ENCODE measurements at regions not wholly inside any gene's neighbourhood (a gene's known extent, or its start where the extent isn't known, plus 50 kb on each side); places are given as distances from the start of the nearest gene placed in this dataset.
"Not testable (repeated sequence)": the region's sequence is repeated elsewhere in the genome, so short reads cannot be mapped to it uniquely, and the experiment has no call there.

DNA sequence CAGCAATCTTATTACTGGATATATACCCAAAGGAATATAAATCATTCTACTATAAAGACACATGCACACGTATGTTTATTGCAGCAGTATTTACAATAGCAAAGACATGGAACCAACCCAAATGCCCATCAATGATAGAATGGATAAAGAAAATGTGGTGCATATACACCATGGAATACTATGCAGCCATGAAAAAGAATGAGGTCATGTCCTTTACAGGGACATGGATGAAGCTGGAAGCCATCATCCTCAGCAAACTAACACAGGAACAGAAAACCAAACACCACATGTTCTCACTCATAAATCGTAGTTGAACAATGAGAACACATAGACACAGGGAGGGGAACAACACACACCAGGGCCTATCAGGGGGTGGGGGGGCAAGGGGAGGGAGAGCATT is 353.9 kb upstream of the ATP10A start:
- H3K9me3 Mint-ChIP-seq; DNase-seq (ENCODE audit: low spot score); H3K4me1 Mint-ChIP-seq (ENCODE audit: low read depth in 2 of 2); H3K27ac Mint-ChIP-seq; H3K27me3 Mint-ChIP-seq; H3K36me3 Mint-ChIP-seq; ATAC-seq; H3K4me3 Mint-ChIP-seq: not testable (repeated sequence)

DNA sequence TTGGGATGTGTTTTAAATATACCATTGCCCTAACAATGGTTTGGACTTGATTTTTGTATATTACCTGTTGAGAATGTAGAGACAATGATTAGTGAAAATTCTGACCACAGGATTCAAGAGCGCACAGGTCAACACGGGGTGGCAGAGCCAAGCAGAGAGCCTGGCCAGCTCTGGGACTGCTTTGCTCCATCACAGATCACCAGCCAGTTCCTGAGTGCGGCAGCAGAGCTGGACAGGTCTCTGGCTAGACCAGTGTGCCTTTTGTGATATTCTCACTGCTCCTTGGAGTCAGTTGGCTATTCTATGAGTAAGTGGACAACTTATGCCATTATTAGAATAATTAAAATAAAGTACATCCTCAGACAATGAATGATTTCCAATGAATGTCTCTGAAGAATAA is 351.2 kb upstream of the ATP10A start:
- peaks cover 4% of the 10 kb centered on the region for H3K9me3 Mint-ChIP-seq
- no peak overlapping the region for H3K4me3 Mint-ChIP-seq
- H3K27ac Mint-ChIP-seq, result no peak overlapping the region
- no peaks in the 10 kb centered on the region for H3K36me3 Mint-ChIP-seq
- ATAC-seq, result no peak
- no peaks in the 10 kb centered on the region for H3K27me3 Mint-ChIP-seq
- DNase-seq (ENCODE audit: low spot score), result no peak
- H3K4me1 Mint-ChIP-seq (ENCODE audit: low read depth in 2 of 2), result no peaks in the 10 kb centered on the region

DNA sequence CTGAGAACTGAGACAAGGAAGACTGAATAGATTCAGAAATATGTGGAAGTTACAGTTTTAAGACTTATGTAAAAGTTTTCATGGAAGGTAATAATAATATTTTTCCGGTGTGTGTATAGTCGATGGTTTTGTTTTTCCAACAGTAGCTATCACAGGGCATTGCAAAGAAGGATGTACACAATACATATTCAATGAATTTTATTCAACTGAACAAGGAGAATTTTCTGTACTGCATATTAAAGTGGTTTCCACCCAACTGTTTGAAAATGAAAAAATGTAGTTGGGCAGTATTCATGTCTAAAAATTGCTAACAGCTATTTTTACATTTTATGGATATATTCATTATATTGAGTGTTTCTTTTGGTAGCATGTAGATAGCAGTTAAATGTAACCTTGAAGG is 350.3 kb upstream of the ATP10A start:
- H3K4me1 Mint-ChIP-seq (ENCODE audit: low read depth in 2 of 2), result no peaks in the 10 kb centered on the region
- peaks cover 4% of the 10 kb centered on the region for H3K9me3 Mint-ChIP-seq
- DNase-seq (ENCODE audit: low spot score), result no peak
- no peak overlapping the region for H3K27ac Mint-ChIP-seq
- no peaks in the 10 kb centered on the region for H3K27me3 Mint-ChIP-seq
- no peaks in the 10 kb centered on the region for H3K36me3 Mint-ChIP-seq
- H3K4me3 Mint-ChIP-seq, result no peak overlapping the region
- no peak for ATAC-seq

DNA sequence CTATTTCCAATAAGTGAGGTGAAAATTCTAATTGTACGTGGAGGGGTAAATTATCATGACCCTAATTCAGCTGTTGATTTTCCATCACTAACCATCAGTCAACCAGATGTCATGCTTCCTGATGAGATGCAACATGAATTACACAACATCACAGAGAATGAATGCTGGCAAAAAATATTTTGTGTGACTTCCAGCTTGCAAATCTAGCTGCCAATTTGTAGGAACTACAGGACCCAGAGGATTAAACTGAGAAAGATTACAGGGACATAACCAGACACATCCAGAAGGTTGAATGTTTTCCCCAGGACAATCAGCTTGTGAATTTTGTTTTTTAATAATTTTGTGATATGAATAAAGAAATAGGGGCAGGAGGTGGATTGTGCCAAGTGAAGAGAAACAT is 349.0 kb upstream of the ATP10A start:
- no peak for ATAC-seq
- Mint-ChIP-seq H3K4me3 (no peak overlapping the region), H3K27me3 (no peaks in the 10 kb centered on the region), H3K36me3 (no peaks in the 10 kb centered on the region), H3K9me3 (peaks cover 4% of the 10 kb centered on the region), H3K27ac (no peak overlapping the region), H3K4me1 (ENCODE audit: low read depth in 2 of 2) (no peaks in the 10 kb centered on the region)
- no peak for DNase-seq (ENCODE audit: low spot score)

DNA sequence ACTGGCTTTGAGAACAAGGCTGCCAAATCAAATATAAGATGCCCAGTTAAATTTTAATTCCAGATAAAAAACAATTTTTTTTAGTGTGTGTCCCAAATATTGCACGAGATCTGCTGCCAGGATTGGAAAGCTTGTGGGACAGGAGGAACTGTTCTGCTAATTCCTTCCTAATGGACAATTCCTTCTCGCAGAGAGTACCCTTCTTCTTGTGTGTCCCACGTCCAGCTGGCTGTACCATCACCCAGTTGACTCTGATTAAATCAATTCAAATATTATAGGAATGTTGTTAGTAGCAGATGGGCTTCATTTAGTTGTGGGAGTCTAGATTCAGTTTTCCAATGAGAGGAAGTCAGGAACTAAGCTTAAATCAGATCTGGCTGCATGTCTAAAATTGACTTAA is 347.9 kb upstream of the ATP10A start:
- Mint-ChIP-seq H3K4me3 (no peak overlapping the region), H3K27ac (no peak overlapping the region), H3K4me1 (ENCODE audit: low read depth in 2 of 2) (no peaks in the 10 kb centered on the region), H3K9me3 (no peaks in the 10 kb centered on the region), H3K27me3 (no peaks in the 10 kb centered on the region), H3K36me3 (no peaks in the 10 kb centered on the region)
- DNase-seq (ENCODE audit: low spot score) (no peak), ATAC-seq (no peak)

DNA sequence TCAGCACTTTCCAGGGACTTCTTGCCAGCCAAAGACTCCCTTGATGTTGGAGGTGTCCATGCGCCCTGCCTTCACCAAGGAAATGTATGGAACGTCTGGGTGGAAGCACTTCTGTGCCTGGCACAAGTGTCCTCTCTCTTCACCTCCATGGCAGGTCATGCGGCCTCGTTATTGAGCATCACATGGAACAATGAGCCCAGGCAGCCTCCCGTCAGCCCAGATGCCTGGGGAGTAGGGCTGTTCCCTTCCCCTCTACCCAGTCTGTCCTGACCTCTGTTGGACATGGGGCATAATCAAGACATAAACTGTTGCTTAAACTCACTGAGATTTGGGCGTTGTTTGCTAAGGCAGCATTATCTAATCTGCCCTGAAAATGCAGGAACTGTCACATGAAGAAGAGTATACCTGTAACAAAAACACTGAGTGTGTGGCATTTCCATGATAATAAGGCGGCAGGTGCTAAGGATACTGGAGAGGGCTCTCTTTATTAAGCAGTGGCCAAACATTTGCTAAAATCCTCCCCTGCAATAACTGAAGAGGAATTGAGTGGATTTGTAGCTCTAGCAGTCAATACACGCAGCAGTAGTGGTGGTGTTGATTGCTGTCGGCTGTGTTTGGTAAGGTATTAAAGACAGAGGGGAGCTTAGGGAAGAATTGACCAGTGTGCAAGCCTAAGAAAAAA is 338.2 kb upstream of the ATP10A start:
- Mint-ChIP-seq H3K36me3 (no peaks in the 10 kb centered on the region), H3K9me3 (peaks cover 3% of the 10 kb centered on the region), H3K27me3 (peaks cover 0 to 3% of the 10 kb centered on the region in 2 donors), H3K4me3 (no peak overlapping the region), H3K4me1 (ENCODE audit: low read depth in 2 of 2) (no peaks in the 10 kb centered on the region), H3K27ac (no peak overlapping the region)
- no peak for ATAC-seq
- no peak for DNase-seq (ENCODE audit: low spot score)

DNA sequence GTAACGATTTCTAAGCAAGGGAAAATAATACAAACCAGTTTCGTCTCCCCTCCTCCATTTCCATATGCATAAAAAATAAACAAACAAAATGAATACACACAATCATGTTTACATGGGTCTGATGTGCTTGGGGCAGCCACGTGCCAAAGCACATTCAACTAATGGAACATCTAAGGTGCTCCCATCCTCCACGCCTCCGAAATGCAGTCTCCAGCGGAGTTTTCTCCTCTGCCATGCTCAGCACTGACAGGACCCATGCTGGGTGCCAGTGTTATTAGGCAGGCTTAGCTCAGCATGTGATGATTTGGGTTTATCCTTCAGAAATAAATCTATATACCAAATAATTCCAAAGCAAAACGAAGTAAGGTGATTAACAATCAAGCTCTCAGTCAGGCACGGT is 337.3 kb upstream of the ATP10A start:
- DNase-seq (ENCODE audit: low spot score) (no peak), ATAC-seq (no peak)
- Mint-ChIP-seq H3K36me3 (no peaks in the 10 kb centered on the region), H3K27ac (no peak overlapping the region), H3K9me3 (peaks cover 3% of the 10 kb centered on the region), H3K4me3 (no peak overlapping the region), H3K27me3 (peaks cover 0 to 3% of the 10 kb centered on the region in 2 donors), H3K4me1 (ENCODE audit: low read depth in 2 of 2) (no peaks in the 10 kb centered on the region)

DNA sequence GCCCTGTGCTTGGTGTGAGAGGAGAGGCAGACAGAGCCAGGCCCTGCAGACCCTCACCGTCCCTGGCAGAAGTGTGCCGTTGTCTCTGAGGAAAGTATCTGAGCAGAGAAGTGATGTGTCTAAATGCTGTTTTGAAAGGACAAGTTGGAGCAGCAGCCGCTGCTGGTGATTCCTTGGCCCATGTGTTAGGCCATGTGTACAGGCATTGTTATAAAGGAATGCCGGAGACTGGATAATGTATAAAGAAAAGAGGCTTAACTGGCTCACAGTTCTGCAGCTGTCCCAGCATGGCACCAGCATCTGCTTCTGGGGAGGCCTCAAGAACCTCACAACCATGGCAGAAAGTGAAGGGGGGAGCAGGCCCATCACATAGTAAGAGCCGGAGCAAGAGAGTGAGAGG is 334.6 kb upstream of the ATP10A start:
- no peaks in the 10 kb centered on the region for H3K9me3 Mint-ChIP-seq

DNA sequence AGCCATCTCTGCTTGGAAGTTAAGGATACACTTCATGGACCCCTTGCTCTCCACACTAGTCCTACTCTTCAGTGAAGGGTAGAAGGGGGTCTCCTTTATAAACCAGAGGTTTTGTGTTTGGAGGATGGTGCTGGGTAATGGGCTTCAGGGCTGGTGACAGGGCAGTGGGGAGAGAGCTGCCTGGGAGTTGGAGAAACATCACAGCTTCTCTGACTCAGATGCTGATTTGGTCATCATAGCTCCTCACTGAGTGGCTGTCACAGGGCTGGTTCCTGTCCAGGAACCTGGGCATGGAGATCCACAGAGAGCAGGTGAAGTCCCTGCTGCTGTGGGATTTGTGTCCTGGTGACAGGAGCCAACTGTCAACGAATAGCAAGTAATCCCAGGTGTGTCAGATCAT is 333.9 kb upstream of the ATP10A start:
- Mint-ChIP-seq H3K36me3 (no peaks in the 10 kb centered on the region), H3K4me3 (no peak overlapping the region), H3K27me3 (peaks cover 0 to 3% of the 10 kb centered on the region in 2 donors), H3K9me3 (no peaks in the 10 kb centered on the region), H3K4me1 (ENCODE audit: low read depth in 2 of 2) (no peaks in the 10 kb centered on the region), H3K27ac (no peak overlapping the region)
- no peak for ATAC-seq
- DNase-seq (ENCODE audit: low spot score), result no peak

More for the DNA sequence above, 334.6 kb upstream of the ATP10A start:
- no peak for ATAC-seq
- no peak overlapping the region for H3K27ac Mint-ChIP-seq
- H3K36me3 Mint-ChIP-seq, result no peaks in the 10 kb centered on the region
- no peak overlapping the region for H3K4me3 Mint-ChIP-seq
- H3K4me1 Mint-ChIP-seq (ENCODE audit: low read depth in 2 of 2), result no peaks in the 10 kb centered on the region
- no peak for DNase-seq (ENCODE audit: low spot score)
- peaks cover 0 to 3% of the 10 kb centered on the region in 2 donors for H3K27me3 Mint-ChIP-seq

DNA sequence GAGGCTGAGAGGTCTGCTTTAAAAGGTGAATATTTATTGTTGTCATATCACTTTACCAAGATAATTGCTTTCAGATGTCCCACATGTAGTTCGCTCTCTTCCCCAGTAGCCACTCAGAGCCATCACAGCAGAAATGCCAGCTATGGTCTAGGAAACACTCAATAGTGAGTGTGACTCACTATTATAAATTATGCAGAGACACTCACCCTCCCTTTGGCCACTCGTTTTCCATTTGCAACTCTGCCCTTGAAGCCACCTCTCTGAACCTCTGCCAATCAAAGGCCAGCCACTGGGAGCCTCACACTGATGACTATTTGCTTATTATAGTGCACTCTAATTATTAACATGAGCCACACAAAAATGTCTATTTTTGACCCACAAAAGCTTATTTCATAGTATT is 328.1 kb upstream of the ATP10A start:
- H3K9me3 Mint-ChIP-seq, result peaks cover 2% of the 10 kb centered on the region
- no peak overlapping the region for H3K27ac Mint-ChIP-seq
- H3K36me3 Mint-ChIP-seq, result no peaks in the 10 kb centered on the region
- DNase-seq (ENCODE audit: low spot score) (no peak), ATAC-seq (no peak)
- H3K27me3 Mint-ChIP-seq, result peaks cover 0 to 3% of the 10 kb centered on the region in 2 donors
- H3K4me1 Mint-ChIP-seq (ENCODE audit: low read depth in 2 of 2), result no peaks in the 10 kb centered on the region
- H3K4me3 Mint-ChIP-seq, result no peak overlapping the region

DNA sequence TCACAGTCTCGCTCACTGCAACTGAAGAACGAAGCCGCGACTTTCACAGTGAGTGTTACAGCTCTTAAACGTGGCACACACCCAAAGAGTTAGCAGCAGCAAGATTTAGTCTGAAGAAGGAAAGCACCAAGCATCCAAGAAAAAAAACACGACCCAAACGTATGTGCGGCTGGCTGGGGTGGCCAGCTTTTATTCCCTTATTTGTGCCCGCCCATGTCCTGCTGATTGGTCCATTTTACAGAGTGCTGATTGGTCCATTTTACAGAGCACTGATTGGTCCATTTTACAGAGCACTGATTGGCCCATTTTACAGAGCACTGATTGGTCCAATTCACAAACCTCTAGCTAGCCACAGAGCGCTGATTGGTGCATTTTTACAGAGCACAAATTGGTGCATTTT is 323.0 kb upstream of the ATP10A start:
- not testable (repeated sequence) for H3K4me1 Mint-ChIP-seq (ENCODE audit: low read depth in 2 of 2); H3K9me3 Mint-ChIP-seq; DNase-seq (ENCODE audit: low spot score); H3K27ac Mint-ChIP-seq; H3K36me3 Mint-ChIP-seq; H3K27me3 Mint-ChIP-seq; H3K4me3 Mint-ChIP-seq; ATAC-seq

DNA sequence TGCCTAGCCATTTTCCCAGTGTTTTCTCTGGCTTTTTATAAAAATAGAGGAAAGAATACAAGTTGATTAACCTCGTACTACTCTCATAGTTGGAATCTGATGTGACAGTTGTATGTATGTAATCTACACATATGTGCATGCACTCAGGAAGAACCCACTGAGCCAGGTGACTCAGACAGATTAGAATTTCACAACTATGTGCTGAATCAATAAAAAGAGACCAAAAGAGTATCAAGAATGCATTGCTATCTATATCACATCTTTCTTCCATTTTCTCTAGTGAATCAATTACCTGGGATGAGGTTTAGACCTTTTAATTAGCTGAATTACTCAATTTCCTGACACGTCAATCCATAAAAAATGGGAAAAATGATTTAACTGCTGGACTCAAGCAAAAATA is 319.3 kb upstream of the ATP10A start:
- H3K9me3 Mint-ChIP-seq, result no peaks in the 10 kb centered on the region
- no peaks in the 10 kb centered on the region for H3K36me3 Mint-ChIP-seq
- H3K27ac Mint-ChIP-seq, result no peak overlapping the region
- no peak overlapping the region for H3K4me3 Mint-ChIP-seq
- no peak for DNase-seq (ENCODE audit: low spot score)
- no peaks in the 10 kb centered on the region for H3K27me3 Mint-ChIP-seq
- ATAC-seq, result no peak
- no peaks in the 10 kb centered on the region for H3K4me1 Mint-ChIP-seq (ENCODE audit: low read depth in 2 of 2)

DNA sequence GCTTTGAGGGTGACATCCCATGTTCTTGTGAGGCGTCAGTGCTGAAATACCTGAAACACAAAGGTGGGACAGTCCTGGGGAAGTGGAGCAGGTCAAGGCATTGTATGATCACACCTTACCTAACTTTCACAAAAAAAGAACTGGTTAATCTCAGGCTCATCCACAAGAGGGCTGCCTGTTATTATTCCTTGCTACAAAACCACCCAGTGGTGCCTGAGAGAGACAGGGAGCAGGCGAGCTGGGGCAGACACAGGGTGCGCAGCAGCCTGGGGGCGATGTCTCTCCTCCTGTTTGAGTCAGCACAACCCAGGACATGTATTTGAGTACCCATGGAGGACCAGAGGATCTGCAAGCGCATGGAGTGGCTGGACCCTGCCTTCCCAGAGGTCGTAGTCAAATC is 316.8 kb upstream of the ATP10A start:
- no peaks in the 10 kb centered on the region for H3K27me3 Mint-ChIP-seq
- H3K9me3 Mint-ChIP-seq, result no peaks in the 10 kb centered on the region

DNA sequence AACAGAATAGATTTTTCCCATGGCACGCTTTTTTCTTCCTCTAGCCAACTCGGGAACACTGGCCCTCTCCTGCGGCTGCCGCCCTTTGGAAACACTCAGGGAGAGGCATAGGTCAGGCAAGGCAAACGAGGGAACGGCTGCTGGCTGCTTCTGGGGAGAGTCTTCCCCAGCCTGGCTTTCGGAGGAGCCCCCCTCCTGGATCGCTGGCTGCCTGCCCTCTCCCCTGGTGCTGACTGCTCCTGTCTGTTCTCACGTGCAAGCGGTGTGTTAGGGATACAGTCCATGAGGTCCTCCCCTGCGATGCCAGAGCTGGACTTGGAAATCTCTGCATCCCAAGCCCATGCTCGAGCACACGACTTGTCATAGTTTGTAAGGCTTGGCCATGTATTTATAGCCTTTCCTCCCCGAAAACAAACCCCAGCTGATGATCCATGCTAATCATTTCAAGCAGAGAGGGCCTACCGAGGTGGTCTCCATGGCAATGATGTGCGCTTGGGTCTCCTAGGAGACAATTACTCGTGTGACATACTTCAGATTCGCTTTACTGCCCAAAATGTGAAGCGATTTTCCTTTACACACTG is 315.6 kb upstream of the ATP10A start:
- Mint-ChIP-seq H3K4me3 (no peak overlapping the region), H3K4me1 (ENCODE audit: low read depth in 2 of 2) (no peaks in the 10 kb centered on the region), H3K36me3 (no peaks in the 10 kb centered on the region), H3K27ac (no peak overlapping the region), H3K9me3 (no peaks in the 10 kb centered on the region), H3K27me3 (no peaks in the 10 kb centered on the region)
- DNase-seq (ENCODE audit: low spot score) (no peak), ATAC-seq (no peak)

More for the DNA sequence above, 316.8 kb upstream of the ATP10A start:
- Mint-ChIP-seq H3K36me3 (no peaks in the 10 kb centered on the region), H3K27ac (no peak overlapping the region), H3K4me3 (no peak overlapping the region), H3K4me1 (ENCODE audit: low read depth in 2 of 2) (no peaks in the 10 kb centered on the region)
- no peak for DNase-seq (ENCODE audit: low spot score)
- ATAC-seq, result no peak

DNA sequence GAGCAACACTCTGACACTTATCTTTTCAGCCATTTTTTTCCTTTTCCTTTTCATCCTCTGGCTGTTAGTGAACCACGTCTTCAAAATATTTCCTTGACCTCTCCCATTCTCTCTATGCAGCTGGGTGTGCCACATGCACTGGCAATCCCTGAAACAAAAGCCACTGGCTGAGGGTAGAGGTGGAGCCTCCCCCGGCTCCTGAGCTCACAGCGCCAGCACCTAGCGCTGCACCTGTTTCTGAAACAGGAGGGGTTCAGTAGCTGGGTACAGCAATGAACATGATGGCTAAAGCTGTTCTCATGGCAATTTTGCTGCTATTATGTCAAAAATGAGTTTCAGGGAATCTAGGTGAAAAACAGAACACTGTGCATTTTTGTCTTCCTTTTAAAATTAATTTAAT is 314.7 kb upstream of the ATP10A start:
- Mint-ChIP-seq H3K4me3 (no peak overlapping the region), H3K27ac (no peak overlapping the region), H3K4me1 (ENCODE audit: low read depth in 2 of 2) (no peaks in the 10 kb centered on the region), H3K9me3 (no peaks in the 10 kb centered on the region), H3K36me3 (no peaks in the 10 kb centered on the region), H3K27me3 (no peaks in the 10 kb centered on the region)
- ATAC-seq, result no peak
- DNase-seq (ENCODE audit: low spot score), result no peak

Measured in natural killer cell treated with Interleukin-12 subunit alpha and Interleukin-12 subunit beta and Interleukin-15 and Interleukin-18, amount 100 ng/mL, for 72 hours (primary cell).